ENCODE measurements at regions not wholly inside any gene's neighbourhood (a gene's known extent, or its start where the extent isn't known, plus 50 kb on each side); places are given as distances from the start of the nearest gene placed in this dataset.

- TF ChIP-seq EZH2 (IDR thresholded peaks at IDR 0.05; ENCODE audit: insufficient read depth, low read length) (no peak), CTCF (IDR thresholded peaks at IDR 0.05; ENCODE audit: insufficient read depth, low read depth, low read length) (no peak)
Observed at GRCh38 chr6:170035044-170035443, 255.8 kb downstream of the DLL1 start.

Measured in astrocyte (in vitro differentiated cells and primary cell).